GM12878 (cell line): ENCODE measurements at regions not wholly inside any gene's neighbourhood (a gene's known extent, or its start where the extent isn't known, plus 50 kb on each side); places are given as distances from the start of the nearest gene placed in this dataset.

Source experiments
- ATAC-seq: fragments of 200-7000 bp; cut with Tn5 transposase; 3 replicates; pipeline ENCODE4 v1.9.1; 2020; ENCODE audit warnings: mild to moderate bottlenecking, moderate library complexity
- BruUV-seq: library from RNA; stranded (reverse); fragments of 400-500 nt; replicated peaks from 2 replicates; lab custom pipeline; 2021; lab: Mats Ljungman, UMichigan
- CTCF ChIA-PET: fragments of 300-600 bp; sonication (Branson Sonifier 250); formaldehyde crosslinking; extraction: SDS; loops from one replicate; lab custom pipeline; 2021; ENCODE audit warnings: inconsistent platforms; lab: Yijun Ruan, JAX
- POLR2A ChIA-PET: fragments of 350-600 bp; formaldehyde crosslinking; extraction: SDS; loops from one replicate; lab custom pipeline; 2021; ENCODE audit warnings: inconsistent platforms; lab: Charles Lee
- RAD21 ChIA-PET: fragments of 300-600 bp; sonication (Branson Sonifier 250); formaldehyde crosslinking; loops from one replicate; lab custom pipeline; 2023; ENCODE audit warnings: antibody characterized with exemption; ENCODE audit not compliant: unreplicated experiment; lab: Charles Lee
- SMC1A ChIA-PET: fragments of 300-600 bp; sonication (Branson Sonifier 250); formaldehyde crosslinking; loops from one replicate; lab custom pipeline; 2023; ENCODE audit not compliant: unreplicated experiment, uncharacterized antibody; lab: Charles Lee
- DNase-seq: peaks from one replicate; pipeline ENCODE4 v3.0.0-alpha.2; 2011; ENCODE audit warnings: low read depth, low spot score
- FAIRE-seq: peaks from 3 replicates; lab custom pipeline; 2011; peaks lifted over from hg19 to GRCh38; lab: Jason Lieb, UNC
- H2AFZ ChIP-seq: 2 replicates; pipeline ENCODE4 v1.6.0; 2011; ENCODE audit warnings: low read depth, low read length, control low read depth; ENCODE audit not compliant: control insufficient read depth
- H3K27ac ChIP-seq: 2 replicates; pipeline ENCODE4 v1.5.1; 2011; ENCODE audit warnings: control low read depth; ENCODE audit not compliant: control insufficient read depth, insufficient read depth
- H3K27me3 ChIP-seq, 2 experiments: replicated peaks in 1 of 2; 2 replicates each; pipeline versions ENCODE4 v1.6.0 to v1.6.1; 2011; ENCODE audit warnings: low read length in 1 of 2; ENCODE audit not compliant: control insufficient read depth in 2 of 2, insufficient read depth in 2 of 2
- H3K36me3 ChIP-seq, 2 experiments: 2 replicates each; pipeline ENCODE4 v1.5.1; 2011; ENCODE audit warnings: low read length in 1 of 2; ENCODE audit not compliant: control insufficient read depth in 2 of 2, insufficient read depth in 2 of 2
- H3K4me1 ChIP-seq: 2 replicates; pipeline ENCODE4 v1.6.1; 2011; ENCODE audit warnings: mild to moderate bottlenecking, low read length, moderate library complexity, mixed read lengths; ENCODE audit not compliant: control insufficient read depth, insufficient read depth
- H3K4me2 ChIP-seq: 2 replicates; pipeline ENCODE4 v1.6.0; 2011; ENCODE audit warnings: control low read depth; ENCODE audit not compliant: control insufficient read depth, insufficient read depth
- H3K4me3 ChIP-seq: fragments of 200-600 bp; sonication (generic); 2 replicates; pipeline ENCODE4 v1.5.1; 2016
- H3K79me2 ChIP-seq: 2 replicates; pipeline ENCODE4 v1.6.0; 2011; ENCODE audit warnings: low read length; ENCODE audit not compliant: control insufficient read depth, insufficient read depth
- H3K9ac ChIP-seq: 2 replicates; pipeline ENCODE4 v1.8.0; 2011; ENCODE audit warnings: low read length, control low read depth, mixed read lengths; ENCODE audit not compliant: control insufficient read depth, insufficient read depth
- H3K9me3 ChIP-seq: replicated peaks from 3 replicates; pipeline ENCODE4 v1.5.1; 2011; ENCODE audit warnings: mild to moderate bottlenecking, low read length; ENCODE audit not compliant: control insufficient read depth, insufficient read depth
- H4K20me1 ChIP-seq: 2 replicates; pipeline ENCODE4 v1.6.0; 2011; ENCODE audit not compliant: control insufficient read depth, insufficient read depth
- CEBPZ ChIP-seq: fragments of 150-350 bp; IDR thresholded peaks from 2 replicates; pipeline ENCODE4 v1.6.1; 2016; ENCODE audit warnings: low read depth, low read length
- CHD1 ChIP-seq: IDR thresholded peaks from 2 replicates; pipeline ENCODE4 v1.6.1; 2012; ENCODE audit warnings: low read depth, low read length, improper control_type of control experiment
- CHD2 ChIP-seq: IDR thresholded peaks from 2 replicates; pipeline ENCODE4 v1.6.1; 2011; ENCODE audit warnings: low read depth, low read length, improper control_type of control experiment, borderline replicate concordance
- EP300 ChIP-seq, 2 experiments: fragments of 150-350 bp in 1 of 2; IDR thresholded peaks; 2 replicates each; pipeline ENCODE4 v1.6.1; 2011 to 2012; ENCODE audit warnings: low read depth in 2 of 2, low read length in 2 of 2, borderline replicate concordance in 1 of 2, improper control_type of control experiment in 1 of 2, inconsistent platforms in 1 of 2; ENCODE audit not compliant: control insufficient read depth in 1 of 2
- ETV6 ChIP-seq, 2 experiments: fragments of 450-650 bp in 1 of 2; IDR thresholded peaks in 1 of 2; conservative IDR thresholded peaks in 1 of 2; 2 replicates each; pipeline ENCODE4 v1.6.1; 2014; ENCODE audit warnings: antibody characterized with exemption in 1 of 2, borderline replicate concordance in 1 of 2, low read depth in 1 of 2, mild to moderate bottlenecking in 1 of 2, moderate library complexity in 1 of 2
- GATAD2B ChIP-seq: fragments of 450-650 bp; conservative IDR thresholded peaks from 2 replicates; pipeline ENCODE4 v1.6.1; 2017; ENCODE audit warnings: low read depth, mild to moderate bottlenecking, moderate library complexity
- KAT2A ChIP-seq: conservative IDR thresholded peaks from 2 replicates; pipeline ENCODE4 v1.6.1; 2011; ENCODE audit warnings: low read depth, low read length; ENCODE audit not compliant: control insufficient read depth
- NFYB ChIP-seq: IDR thresholded peaks from 2 replicates; pipeline ENCODE4 v1.6.1; 2011; ENCODE audit warnings: low read depth, mild to moderate bottlenecking, low read length, improper control_type of control experiment, moderate library complexity; ENCODE audit not compliant: insufficient read depth
- RUNX3 ChIP-seq: IDR thresholded peaks from 2 replicates; pipeline ENCODE4 v1.6.1; 2012; ENCODE audit warnings: low read length, inconsistent platforms
- SREBF2 ChIP-seq: IDR thresholded peaks from 2 replicates; pipeline ENCODE4 v1.6.1; 2012; ENCODE audit warnings: mild to moderate bottlenecking, low read length
- WRNIP1 ChIP-seq: IDR thresholded peaks from 2 replicates; pipeline ENCODE4 v1.6.1; 2011; ENCODE audit warnings: low read depth, low read length, improper control_type of control experiment, borderline replicate concordance
- YBX1 ChIP-seq: fragments of 450-650 bp; IDR thresholded peaks from 2 replicates; pipeline ENCODE4 v1.6.1; 2016; ENCODE audit warnings: antibody characterized with exemption
- ZBED1 ChIP-seq: IDR thresholded peaks from 2 replicates; pipeline ENCODE4 v1.6.1; 2016; ENCODE audit warnings: borderline replicate concordance
- WGBS: methylation state at CpG from one replicate; pipeline ENCODE4 v1.1.6; 2016; ENCODE audit warnings: low lambda C conversion rate; ENCODE audit not compliant: insufficient replicate concordance, insufficient coverage; ENCODE audit errors: missing lambda C conversion rate; 5-methylcytosine and 5-hydroxymethylcytosine counted together
- in situ Hi-C: fragments of 300-500 bp; cut with MboI; formaldehyde crosslinking; loops from 9 replicates; pipeline ENCODE4 v1.14.3; 2018; ENCODE audit warnings: mixed read lengths
- intact Hi-C: fragments of 100-400 bp; cut with micrococcal nuclease; formaldehyde crosslinking; loops from one replicate; pipeline ENCODE4 v1.14.2; 2022; ENCODE audit not compliant: unreplicated experiment
- TF ChIP-seq, protein P1 (sequence below): IDR thresholded peaks from 2 replicates; pipeline ENCODE4 v1.6.1; 2011; ENCODE audit warnings: mild to moderate bottlenecking, low read depth, low read length, moderate library complexity; ENCODE audit not compliant: insufficient replicate concordance
- TF ChIP-seq, protein P2 (sequence below): IDR thresholded peaks from 2 replicates; pipeline ENCODE4 v1.6.1; 2011; ENCODE audit warnings: low read depth, low read length, improper control_type of control experiment, borderline replicate concordance
- TF ChIP-seq, protein P3 (sequence below): IDR thresholded peaks from 2 replicates; pipeline ENCODE4 v1.6.1; 2012; ENCODE audit warnings: low read depth, low read length, improper control_type of control experiment

DNA sequence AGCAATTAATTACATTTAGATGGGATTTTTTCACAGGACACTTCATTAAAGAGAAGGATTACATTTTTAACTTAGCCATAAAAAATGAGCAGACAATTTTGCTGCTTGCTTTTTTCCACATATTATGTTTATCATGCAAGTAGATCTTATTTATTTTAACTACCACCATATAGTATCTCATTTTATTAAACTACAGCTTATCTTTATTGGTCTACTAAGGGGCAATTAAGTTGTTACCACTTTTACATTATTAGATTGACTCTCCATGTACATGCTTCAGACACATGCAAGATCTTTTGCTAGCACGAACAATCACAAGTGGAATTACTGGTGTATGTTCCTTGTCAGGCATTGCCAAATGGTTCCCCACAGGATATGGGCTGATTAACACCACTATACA, 99.8 kb upstream of the NFIA start:
- no peak overlapping the region for H3K9ac ChIP-seq
- no peaks in the 10 kb centered on the region for H3K36me3 ChIP-seq
- H3K27me3 ChIP-seq, result no peaks in the 10 kb centered on the region
- H3K27ac ChIP-seq, result no peak overlapping the region
- SMC1A ChIA-PET, result no interaction called here
- H3K4me1 ChIP-seq, result no peaks in the 10 kb centered on the region
- no peaks in the 10 kb centered on the region for H4K20me1 ChIP-seq
- H2AFZ ChIP-seq, result no peak overlapping the region
- ATAC-seq, result no peak
- BruUV-seq, result no TSS peak
- H3K9me3 ChIP-seq, result no peaks in the 10 kb centered on the region
- FAIRE-seq, result no peak
- WGBS, result 15% methylated on average over 1 of the region's 1 CpG
- DNase-seq, result no peak
- TF ChIP-seq, protein P1, sequence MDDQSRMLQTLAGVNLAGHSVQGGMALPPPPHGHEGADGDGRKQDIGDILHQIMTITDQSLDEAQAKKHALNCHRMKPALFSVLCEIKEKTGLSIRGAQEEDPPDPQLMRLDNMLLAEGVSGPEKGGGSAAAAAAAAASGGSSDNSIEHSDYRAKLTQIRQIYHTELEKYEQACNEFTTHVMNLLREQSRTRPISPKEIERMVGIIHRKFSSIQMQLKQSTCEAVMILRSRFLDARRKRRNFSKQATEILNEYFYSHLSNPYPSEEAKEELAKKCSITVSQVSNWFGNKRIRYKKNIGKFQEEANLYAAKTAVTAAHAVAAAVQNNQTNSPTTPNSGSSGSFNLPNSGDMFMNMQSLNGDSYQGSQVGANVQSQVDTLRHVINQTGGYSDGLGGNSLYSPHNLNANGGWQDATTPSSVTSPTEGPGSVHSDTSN, result no peak
- no peak for TF ChIP-seq NFYB
- TF ChIP-seq WRNIP1, result no peak
- no peak for TF ChIP-seq GATAD2B
- no peak for TF ChIP-seq KAT2A
- no peak for TF ChIP-seq CEBPZ
- no peak for TF ChIP-seq YBX1
- no peak for TF ChIP-seq ZBED1
- TF ChIP-seq RUNX3, result no peak
- no peak for TF ChIP-seq CHD2
- TF ChIP-seq ETV6 (conservative IDR thresholded peaks at IDR 0.05 in 1 of 2, IDR thresholded peaks at IDR 0.05 in 1 of 2; ENCODE audit: borderline replicate concordance in 1 of 2, low read depth in 1 of 2), result no peak
- TF ChIP-seq, protein P2, sequence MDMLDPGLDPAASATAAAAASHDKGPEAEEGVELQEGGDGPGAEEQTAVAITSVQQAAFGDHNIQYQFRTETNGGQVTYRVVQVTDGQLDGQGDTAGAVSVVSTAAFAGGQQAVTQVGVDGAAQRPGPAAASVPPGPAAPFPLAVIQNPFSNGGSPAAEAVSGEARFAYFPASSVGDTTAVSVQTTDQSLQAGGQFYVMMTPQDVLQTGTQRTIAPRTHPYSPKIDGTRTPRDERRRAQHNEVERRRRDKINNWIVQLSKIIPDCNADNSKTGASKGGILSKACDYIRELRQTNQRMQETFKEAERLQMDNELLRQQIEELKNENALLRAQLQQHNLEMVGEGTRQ, result no peak
- TF ChIP-seq, protein P3, sequence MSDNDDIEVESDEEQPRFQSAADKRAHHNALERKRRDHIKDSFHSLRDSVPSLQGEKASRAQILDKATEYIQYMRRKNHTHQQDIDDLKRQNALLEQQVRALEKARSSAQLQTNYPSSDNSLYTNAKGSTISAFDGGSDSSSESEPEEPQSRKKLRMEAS, result no peak
- TF ChIP-seq SREBF2, result no peak
- no peak for TF ChIP-seq CHD1
- TF ChIP-seq EP300 (IDR thresholded peaks at IDR 0.05; ENCODE audit: borderline replicate concordance in 1 of 2, control insufficient read depth in 1 of 2, low read depth in 2 of 2, low read length in 2 of 2), result no peak
- TF ChIP-seq, all 136 proteins: peak for 0
- intact Hi-C loops (no loop called here), in situ Hi-C loops (no loop called here)
- no peaks in the 10 kb centered on the region for H3K79me2 ChIP-seq
- CTCF ChIA-PET, result no interaction called here
- no peak overlapping the region for H3K4me2 ChIP-seq
- RAD21 ChIA-PET, result no interaction called here
- no peak overlapping the region for H3K4me3 ChIP-seq
- POLR2A ChIA-PET, result no interaction called here
